ENCODE measurements at regions not wholly inside any gene's neighbourhood (a gene's known extent, or its start where the extent isn't known, plus 50 kb on each side); places are given as distances from the start of the nearest gene placed in this dataset.

DNA sequence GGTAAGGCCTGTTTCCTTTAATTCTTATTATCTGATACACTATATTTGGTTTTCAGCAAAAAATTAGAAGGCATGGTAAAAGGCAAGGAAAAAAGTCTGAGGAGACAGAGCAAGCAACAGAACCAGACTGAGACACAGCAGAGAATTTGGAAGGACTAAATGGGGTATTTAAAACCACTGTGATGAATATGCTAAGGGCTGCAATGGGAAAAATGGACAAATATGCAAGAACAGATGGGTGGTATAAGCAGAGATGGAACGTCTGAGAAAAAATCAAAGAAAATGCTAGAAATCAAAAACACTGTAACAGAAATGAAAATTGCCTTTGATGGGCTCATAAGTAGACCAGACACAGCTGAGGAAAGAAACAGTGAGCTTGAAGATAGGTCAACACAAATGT lies 50.8 kb upstream of the NSMCE3 start:
- TF ChIP-seq HOXB5 (CRISPR knock-in tag; IDR thresholded peaks at IDR 0.05) (no peak), RAD21 (conservative IDR thresholded peaks at IDR 0.05 in 1 of 2, IDR thresholded peaks at IDR 0.05 in 1 of 2) (no peak), CHD2 (IDR thresholded peaks at IDR 0.05; ENCODE audit: low read length, partially characterized antibody) (no peak), ZC3H11A (IDR thresholded peaks at IDR 0.05) (no peak), CBX2 (IDR thresholded peaks at IDR 0.05; ENCODE audit: borderline replicate concordance, low read depth) (no peak), POLR2A (IDR thresholded peaks at IDR 0.05; ENCODE audit: low read length) (no peak), RFX5 (IDR thresholded peaks at IDR 0.05) (no peak), KDM5A (IDR thresholded peaks at IDR 0.05) (no peak)
- TF ChIP-seq, protein P1, sequence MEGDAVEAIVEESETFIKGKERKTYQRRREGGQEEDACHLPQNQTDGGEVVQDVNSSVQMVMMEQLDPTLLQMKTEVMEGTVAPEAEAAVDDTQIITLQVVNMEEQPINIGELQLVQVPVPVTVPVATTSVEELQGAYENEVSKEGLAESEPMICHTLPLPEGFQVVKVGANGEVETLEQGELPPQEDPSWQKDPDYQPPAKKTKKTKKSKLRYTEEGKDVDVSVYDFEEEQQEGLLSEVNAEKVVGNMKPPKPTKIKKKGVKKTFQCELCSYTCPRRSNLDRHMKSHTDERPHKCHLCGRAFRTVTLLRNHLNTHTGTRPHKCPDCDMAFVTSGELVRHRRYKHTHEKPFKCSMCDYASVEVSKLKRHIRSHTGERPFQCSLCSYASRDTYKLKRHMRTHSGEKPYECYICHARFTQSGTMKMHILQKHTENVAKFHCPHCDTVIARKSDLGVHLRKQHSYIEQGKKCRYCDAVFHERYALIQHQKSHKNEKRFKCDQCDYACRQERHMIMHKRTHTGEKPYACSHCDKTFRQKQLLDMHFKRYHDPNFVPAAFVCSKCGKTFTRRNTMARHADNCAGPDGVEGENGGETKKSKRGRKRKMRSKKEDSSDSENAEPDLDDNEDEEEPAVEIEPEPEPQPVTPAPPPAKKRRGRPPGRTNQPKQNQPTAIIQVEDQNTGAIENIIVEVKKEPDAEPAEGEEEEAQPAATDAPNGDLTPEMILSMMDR (IDR thresholded peaks at IDR 0.05) = no peak
- TF ChIP-seq, protein P2, sequence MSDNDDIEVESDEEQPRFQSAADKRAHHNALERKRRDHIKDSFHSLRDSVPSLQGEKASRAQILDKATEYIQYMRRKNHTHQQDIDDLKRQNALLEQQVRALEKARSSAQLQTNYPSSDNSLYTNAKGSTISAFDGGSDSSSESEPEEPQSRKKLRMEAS (IDR thresholded peaks at IDR 0.05) = no peak
